AG09319 (cell line): ENCODE measurements at regions not wholly inside any gene's neighbourhood (a gene's known extent, or its start where the extent isn't known, plus 50 kb on each side); places are given as distances from the start of the nearest gene placed in this dataset.

ENCODE experiments used
- DNase-seq: peaks from one replicate; pipeline ENCODE4 v3.0.0-alpha.2; 2010; ENCODE audit warnings: low read depth; ENCODE audit errors: extremely low read depth
- CTCF ChIP-seq: IDR thresholded peaks from 2 replicates; pipeline ENCODE4 v1.5.1; 2011; ENCODE audit warnings: low read depth, mild to moderate bottlenecking, inconsistent platforms, low read length, moderate library complexity

- TF ChIP-seq CTCF, result no peak
- DNase-seq, result peak; percentile 63
Measured at GRCh38 chr5:121350181-121350930, 501.3 kb upstream of the FTMT start.

GRCh38 chr5:121366515-121366914, 485.2 kb upstream of the FTMT start:
- DNase-seq, result peak; percentile 18
- no peak for TF ChIP-seq CTCF

GRCh38 chr5:121373371-121373770, 478.3 kb upstream of the FTMT start:
- no peak for DNase-seq
- no peak for TF ChIP-seq CTCF

GRCh38 chr5:121377461-121377860, 474.2 kb upstream of the FTMT start:
- no peak for DNase-seq
- no peak for TF ChIP-seq CTCF

GRCh38 chr5:121378046-121378445, 473.6 kb upstream of the FTMT start:
- TF ChIP-seq CTCF, result no peak
- DNase-seq, result no peak

- TF ChIP-seq CTCF, result no peak
- no peak for DNase-seq
Measured at GRCh38 chr5:121378559-121379359, 472.9 kb upstream of the FTMT start.

GRCh38 chr5:121380066-121380465, 471.6 kb upstream of the FTMT start:
- no peak for DNase-seq
- TF ChIP-seq CTCF, result no peak
